ENCODE measurements at regions not wholly inside any gene's neighbourhood (a gene's known extent, or its start where the extent isn't known, plus 50 kb on each side); places are given as distances from the start of the nearest gene placed in this dataset.

DNA sequence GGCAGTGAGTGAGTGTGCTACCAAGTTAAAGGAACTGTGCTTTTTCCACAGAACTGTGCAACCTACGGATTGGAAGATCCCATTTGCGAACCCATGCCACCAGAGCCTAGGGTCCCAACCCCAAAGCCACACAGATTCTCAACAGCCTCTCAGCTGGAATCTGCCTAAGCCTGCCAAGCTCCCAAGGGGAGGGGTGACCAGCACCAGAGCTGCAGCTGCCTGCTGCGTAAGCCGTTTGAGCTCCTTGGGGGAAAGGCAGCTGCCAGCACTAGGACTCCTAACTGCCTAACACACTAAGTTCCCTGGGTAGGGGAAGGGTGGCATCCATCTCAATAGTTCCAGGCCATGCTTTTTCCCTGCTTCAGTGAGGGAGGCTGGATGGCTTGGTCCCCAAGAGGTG lies 738.1 kb upstream of the PRKX start:
- DNase-seq: no peak

GRCh38 chrX:4450177-4450576 lies 736.7 kb upstream of the PRKX start:
- DNase-seq: no peak

DNA sequence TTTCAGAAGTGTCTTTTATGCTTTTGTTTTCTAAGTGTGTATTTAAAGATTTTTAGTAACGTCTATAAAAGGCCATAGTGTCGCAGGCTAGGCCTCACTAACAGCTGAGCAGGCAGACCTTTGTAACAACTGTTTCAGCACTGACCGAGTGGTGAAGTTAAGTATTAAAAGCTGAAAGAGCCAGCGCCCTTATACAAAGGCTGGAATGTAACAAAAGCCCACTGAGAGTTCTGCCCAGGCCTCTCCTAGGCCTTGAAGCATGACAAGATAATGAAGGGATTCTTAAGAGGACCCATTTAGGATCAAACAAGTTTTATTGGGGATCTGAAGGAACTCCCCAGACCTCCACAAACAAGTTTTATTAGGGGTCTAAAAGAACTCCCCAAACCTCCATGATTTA lies 722.5 kb upstream of the PRKX start:
- no peak for DNase-seq

GRCh38 chrX:4397471-4397870 lies 684.0 kb upstream of the PRKX start:
- no peak for DNase-seq

GRCh38 chrX:4382273-4382672 lies 668.8 kb upstream of the PRKX start:
- no peak for DNase-seq

- DNase-seq: no peak
Observed at GRCh38 chrX:4380710-4381109, 667.3 kb upstream of the PRKX start.

- DNase-seq: no peak
Observed at GRCh38 chrX:4379071-4379470, 665.6 kb upstream of the PRKX start.

DNA sequence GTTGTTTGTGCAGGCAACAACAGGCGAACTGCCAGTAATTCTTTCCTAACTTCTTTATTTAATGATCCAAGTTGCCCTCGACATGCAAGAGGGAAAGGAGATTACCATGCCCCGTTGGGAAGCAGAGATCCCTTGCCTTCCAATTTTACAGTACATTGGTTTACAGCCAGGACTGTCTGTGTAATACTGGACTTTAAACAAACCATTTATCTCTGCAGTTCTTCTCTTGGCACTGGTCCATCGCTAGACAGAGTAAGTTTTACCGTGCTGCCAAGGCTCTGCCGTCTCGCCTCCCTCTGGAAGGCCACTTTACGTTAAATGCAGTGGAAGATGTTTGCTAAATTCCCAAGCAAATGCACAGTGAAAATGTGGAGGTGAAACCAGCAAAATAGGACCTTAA lies 660.3 kb upstream of the PRKX start:
- no peak for DNase-seq

DNA sequence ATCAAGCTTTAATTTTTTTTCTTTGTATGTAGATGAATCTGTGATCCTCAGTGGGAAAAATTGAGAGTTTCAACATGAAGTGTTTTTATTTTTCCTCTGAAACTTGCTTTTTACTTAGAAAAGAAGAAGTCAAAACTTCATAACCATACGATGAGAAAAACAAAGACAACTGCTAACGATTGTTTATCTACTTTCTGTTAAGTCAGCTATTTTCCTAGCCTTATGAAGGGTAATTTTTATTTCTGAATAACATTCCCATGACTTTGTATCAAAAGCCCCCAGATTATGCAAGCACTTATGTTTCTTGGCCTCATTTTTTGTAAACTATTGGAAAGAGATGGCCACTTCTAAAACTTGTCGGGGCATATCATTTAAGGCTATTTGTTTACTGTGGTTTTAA lies 645.1 kb upstream of the PRKX start:
- no peak for DNase-seq

DNA sequence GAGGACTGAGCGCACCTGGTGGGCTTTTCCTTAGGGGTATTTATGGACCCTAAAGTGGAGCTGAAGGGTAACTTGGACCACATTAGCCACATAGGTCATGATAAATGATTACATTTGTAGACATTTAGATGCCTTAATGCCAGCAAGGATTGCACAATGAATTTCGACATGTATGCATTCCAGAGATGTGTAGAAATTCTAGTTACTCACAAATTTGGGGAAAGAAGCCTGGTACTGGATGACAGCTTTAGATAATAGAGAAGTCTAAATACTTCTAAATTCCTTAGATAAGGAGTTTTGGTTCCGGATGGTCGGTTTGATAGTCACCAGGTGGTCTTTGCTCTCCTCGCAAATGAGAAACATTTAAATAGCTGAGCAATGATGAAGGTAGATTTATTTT lies 609.5 kb upstream of the PRKX start:
- no peak for DNase-seq

DNA sequence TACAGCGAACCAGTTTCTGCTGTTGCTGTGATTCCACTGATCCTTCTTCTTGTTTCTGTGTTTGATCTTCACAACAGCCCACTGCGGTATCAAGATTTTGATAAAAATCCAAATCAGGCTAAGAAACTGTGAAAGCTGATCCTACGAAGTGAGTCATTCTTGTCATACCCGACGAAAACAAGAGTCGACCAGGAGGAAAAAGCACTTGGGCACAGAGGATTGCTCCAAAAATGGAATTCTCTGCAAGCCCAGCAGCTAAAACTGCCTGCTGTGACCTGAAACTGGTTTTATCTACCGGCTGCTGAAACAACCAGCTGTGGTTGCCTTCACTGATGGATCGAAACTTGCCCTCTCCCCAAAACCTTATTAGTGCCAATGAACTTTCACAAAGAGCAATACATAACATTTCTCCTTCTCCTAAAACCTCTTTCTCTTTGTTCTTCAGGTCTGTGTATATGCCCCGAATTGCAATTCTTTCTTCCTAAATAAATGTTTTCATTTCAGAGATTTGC lies 607.0 kb upstream of the PRKX start:
- no peak for DNase-seq

GRCh38 chrX:4315891-4316290 lies 602.4 kb upstream of the PRKX start:
- no peak for DNase-seq

- DNase-seq: no peak
Observed at GRCh38 chrX:4314586-4314985, 601.1 kb upstream of the PRKX start.

GRCh38 chrX:4277122-4277521 lies 563.7 kb upstream of the PRKX start:
- no peak for DNase-seq

GRCh38 chrX:4268676-4269075 lies 555.2 kb upstream of the PRKX start:
- no peak for DNase-seq

- no peak for DNase-seq
Observed at GRCh38 chrX:4265036-4265435, 551.6 kb upstream of the PRKX start.

GRCh38 chrX:4263030-4263803 lies 549.8 kb upstream of the PRKX start:
- DNase-seq: no peak

DNA sequence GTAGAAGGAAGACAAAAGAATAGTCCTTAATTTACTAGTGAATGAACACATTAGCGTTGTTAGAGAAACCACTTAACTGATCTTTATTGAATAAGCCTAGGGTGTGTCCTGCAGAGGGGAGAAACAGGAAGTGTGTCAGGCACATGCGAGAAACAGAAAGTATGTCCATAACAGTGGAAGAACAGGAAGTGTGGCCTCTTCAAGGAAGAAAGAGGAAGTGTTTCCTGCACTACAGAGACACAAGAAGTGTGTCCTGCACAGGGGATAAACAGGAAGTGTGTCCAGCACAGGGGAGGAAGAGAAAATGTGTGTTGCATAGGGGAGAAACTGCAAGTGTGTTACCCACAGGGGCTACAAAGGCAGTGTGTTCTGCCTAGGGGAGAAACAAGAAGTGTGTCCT lies 539.6 kb upstream of the PRKX start:
- DNase-seq: no peak

- no peak for DNase-seq
Observed at GRCh38 chrX:4249401-4249800, 536.0 kb upstream of the PRKX start.

DNA sequence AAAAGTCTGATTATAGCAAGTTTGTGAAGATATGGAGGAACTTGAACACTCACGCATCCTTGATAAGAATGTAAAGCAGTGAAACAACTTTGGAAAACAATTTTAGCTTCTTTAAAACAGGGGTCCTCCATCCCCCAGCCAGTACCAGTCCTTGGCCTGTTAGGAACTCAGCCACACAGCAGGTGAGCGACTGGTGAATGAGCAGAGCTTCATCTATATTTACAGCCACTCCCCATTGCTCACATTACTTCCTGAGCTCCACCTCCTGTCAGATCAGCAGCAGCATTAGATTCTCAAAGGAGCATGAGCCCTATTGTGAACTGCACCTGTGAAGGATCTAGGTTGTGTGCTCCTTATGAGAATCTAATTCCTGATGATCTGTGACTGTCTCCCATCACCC lies 530.3 kb upstream of the PRKX start:
- no peak for DNase-seq

DNA sequence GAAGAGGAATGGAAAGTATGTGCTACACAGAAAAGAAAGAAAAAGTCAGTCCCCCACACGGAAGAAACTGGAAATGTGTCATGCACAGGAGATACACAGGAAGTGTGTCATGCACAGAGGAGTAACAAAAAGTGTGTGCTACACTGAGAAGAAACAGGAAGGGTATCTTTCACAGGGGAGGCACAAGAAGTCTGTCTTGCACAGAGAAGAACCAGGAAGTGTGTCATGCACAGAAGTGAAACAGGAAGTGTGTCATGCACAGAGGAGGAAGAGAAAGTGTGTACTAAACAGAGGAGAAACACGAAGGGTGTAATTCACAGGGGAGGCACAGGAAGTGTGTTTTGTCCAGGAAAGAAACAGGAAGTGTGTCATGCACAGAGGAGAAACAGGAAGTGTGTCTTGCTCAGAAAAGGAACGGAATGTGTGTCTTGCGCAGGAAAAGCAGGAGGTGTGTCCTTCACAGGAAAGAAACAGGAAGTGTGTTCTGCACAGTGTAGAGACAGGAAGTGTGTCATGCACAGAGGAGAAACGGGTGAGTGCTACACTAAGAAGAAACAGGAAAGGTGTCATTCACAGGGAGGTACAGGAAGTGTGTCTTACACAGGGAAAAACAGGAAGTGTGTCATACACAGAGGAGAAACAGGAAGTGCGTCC lies 527.2 kb upstream of the PRKX start:
- DNase-seq: no peak

DNA sequence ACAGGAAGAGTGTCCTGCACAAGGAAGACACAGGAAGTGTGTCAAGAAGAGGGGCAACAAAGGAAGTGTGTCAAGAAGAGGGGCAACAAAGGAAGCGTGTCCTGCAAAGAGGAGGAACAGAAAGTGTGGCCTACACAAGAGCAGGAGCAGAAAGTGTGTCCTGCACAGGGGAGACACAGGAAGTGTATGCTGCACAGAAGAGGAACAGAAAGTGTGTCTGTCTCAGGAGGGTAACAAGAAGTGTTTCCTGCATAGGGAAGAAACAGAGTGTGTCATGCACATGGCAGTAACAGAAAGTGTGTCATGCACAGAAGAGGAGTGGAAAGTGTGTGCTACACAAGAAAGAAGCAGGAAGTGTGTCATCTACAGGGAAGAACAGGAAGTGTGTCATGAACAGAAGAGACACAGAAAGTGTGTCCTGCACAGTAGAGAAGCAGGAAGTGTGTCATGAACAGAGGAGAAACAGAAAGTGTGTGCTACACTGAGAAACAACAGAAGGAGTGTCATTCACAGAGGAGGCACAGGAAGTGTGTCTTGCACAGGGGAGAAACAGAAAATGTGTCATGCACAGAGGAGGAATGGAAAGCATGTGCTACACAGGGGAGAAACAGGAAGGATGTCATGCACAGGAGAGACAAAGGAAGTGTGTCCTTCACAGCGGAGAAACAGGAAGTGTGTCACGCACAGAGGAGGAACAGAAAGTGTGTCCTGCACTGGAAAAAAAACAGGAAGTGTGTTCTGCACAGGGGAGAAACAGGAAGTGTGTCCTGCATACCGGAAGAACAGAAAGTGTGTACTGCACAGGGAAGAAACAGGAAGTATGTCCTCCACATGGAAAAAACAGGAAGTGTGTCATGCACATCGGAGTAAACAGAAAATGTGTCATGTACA lies 526.4 kb upstream of the PRKX start:
- DNase-seq: no peak

GRCh38 chrX:4238916-4239315 lies 525.5 kb upstream of the PRKX start:
- DNase-seq: no peak

DNA sequence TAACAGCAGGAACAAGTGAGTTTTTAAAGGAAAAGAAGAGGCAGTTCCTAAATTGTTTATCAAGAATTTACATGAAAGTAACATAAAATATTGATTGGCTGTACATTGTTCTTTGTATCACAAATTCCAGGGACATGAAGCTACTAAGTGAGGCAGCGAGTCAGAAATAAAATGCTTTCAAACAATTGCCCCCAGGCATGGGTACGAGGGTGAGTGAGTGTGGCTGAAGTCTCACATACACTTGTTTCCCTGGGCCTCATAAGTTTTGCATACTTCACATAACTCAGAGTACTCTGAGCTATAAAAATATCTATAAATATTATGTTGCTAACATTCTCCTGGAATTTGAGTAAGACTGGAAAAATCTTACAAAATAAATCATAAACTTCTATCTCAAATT lies 511.6 kb upstream of the PRKX start:
- DNase-seq: no peak

All from activated T-cell treated with anti-CD3 and anti-CD28 coated beads, Interleukin-2, amount 50 U/mL, for 48 hours (primary cell).